K562 (cell line): ENCODE measurements at regions not wholly inside any gene's neighbourhood (a gene's known extent, or its start where the extent isn't known, plus 50 kb on each side); places are given as distances from the start of the nearest gene placed in this dataset.

Source experiments
- ATAC-seq: fragments of 200-7000 bp; cut with Tn5 transposase; 3 replicates; pipeline ENCODE4 v1.9.1; 2020; ENCODE audit warnings: moderate library complexity
- BruUV-seq: library from RNA; stranded (reverse); fragments of 400-500 nt; replicated peaks from 2 replicates; lab custom pipeline; 2021; lab: Mats Ljungman, UMichigan
- CTCF ChIA-PET: fragments of 300-600 bp; formaldehyde crosslinking; extraction: SDS; loops from one replicate; lab custom pipeline; 2021; ENCODE audit warnings: low intra/inter-chr PET ratio; lab: Yijun Ruan, JAX
- POLR2A ChIA-PET: fragments of 300-600, 350-650 bp; sonication (Branson Sonifier 250); formaldehyde crosslinking; extraction: SDS; loops from one replicate; lab custom pipeline; 2021; ENCODE audit warnings: antibody characterized with exemption, inconsistent platforms; lab: Yijun Ruan, JAX
- DNase-seq, 4 experiments: peaks; one replicate each; pipeline versions ENCODE4 v3.0.0 to v3.0.0-alpha.2; 2011 to 2018; ENCODE audit warnings: low spot score in 3 of 4, mixed read lengths in 3 of 4; ENCODE audit errors: extremely low read depth in 1 of 4
- FAIRE-seq: peaks from 2 replicates; lab custom pipeline; 2011; peaks lifted over from hg19 to GRCh38; lab: Jason Lieb, UNC
- H2AFZ ChIP-seq: 2 replicates; pipeline ENCODE4 v1.6.0; 2011; ENCODE audit warnings: low read depth, low read length, control low read depth, inconsistent platforms
- H3K27ac ChIP-seq: fragments of 200-600 bp; 3 replicates; pipeline ENCODE4 v1.8.0; 2011; ENCODE audit warnings: low read depth, mild to moderate bottlenecking, control low read depth, inconsistent platforms, low read length, moderate library complexity, mixed read lengths; ENCODE audit errors: extremely low read depth
- H3K27me3 ChIP-seq, 2 experiments: fragments of 300-600 bp in 1 of 2; 2 replicates in 1 of 2; 3 replicates in 1 of 2; pipeline versions ENCODE4 v1.6.0 to v1.8.0; 2011; ENCODE audit warnings: inconsistent platforms in 2 of 2, low read length in 2 of 2, mild to moderate bottlenecking in 1 of 2, mixed read lengths in 1 of 2, moderate library complexity in 1 of 2; ENCODE audit not compliant: control insufficient read depth in 2 of 2, insufficient read depth in 2 of 2
- H3K36me3 ChIP-seq: fragments of 300-600 bp; 3 replicates; pipeline ENCODE4 v1.8.0; 2011; ENCODE audit warnings: mild to moderate bottlenecking, low read length, inconsistent platforms; ENCODE audit not compliant: control insufficient read depth, insufficient read depth
- H3K4me1 ChIP-seq, 2 experiments: fragments of 200-600 bp in 1 of 2; replicated peaks in 1 of 2; 2 replicates in 1 of 2; 3 replicates in 1 of 2; pipeline versions ENCODE4 v1.5.1 to v1.8.0; 2011; ENCODE audit warnings: inconsistent platforms in 2 of 2, low read length in 2 of 2, mild to moderate bottlenecking in 1 of 2, mixed read lengths in 1 of 2, moderate library complexity in 1 of 2; ENCODE audit not compliant: control insufficient read depth in 2 of 2, insufficient read depth in 2 of 2
- H3K4me2 ChIP-seq: 2 replicates; pipeline ENCODE4 v1.6.1; 2011; ENCODE audit warnings: low read length, control low read depth, inconsistent platforms, mixed read lengths; ENCODE audit not compliant: insufficient read depth
- H3K4me3 ChIP-seq: fragments of 200-600 bp; sonication (generic), shearing (Covaris generic); 2 replicates; pipeline ENCODE4 v1.5.1; 2016; ENCODE audit warnings: control low read depth, inconsistent platforms
- H3K79me2 ChIP-seq: fragments of 200-600 bp; 3 replicates; pipeline ENCODE4 v1.8.0; 2011; ENCODE audit warnings: low read length, inconsistent platforms; ENCODE audit not compliant: control insufficient read depth, insufficient read depth
- H3K9ac ChIP-seq, 2 experiments: 2 replicates each; pipeline versions ENCODE4 v1.6.0 to v1.6.1; 2011; ENCODE audit warnings: low read depth in 2 of 2, low read length in 2 of 2, control low read depth in 1 of 2, inconsistent platforms in 1 of 2, mild to moderate bottlenecking in 1 of 2, mixed read lengths in 1 of 2; ENCODE audit not compliant: insufficient read depth in 1 of 2
- H3K9me1 ChIP-seq: one replicate; pipeline ENCODE4 v1.6.0; 2011; ENCODE audit warnings: inconsistent platforms, mild to moderate bottlenecking, low read length, moderate library complexity; ENCODE audit not compliant: control insufficient read depth, insufficient read depth
- H3K9me3 ChIP-seq: replicated peaks from 2 replicates; pipeline ENCODE4 v1.5.1; 2011; ENCODE audit warnings: low read depth, low read length, inconsistent platforms; ENCODE audit not compliant: control insufficient read depth, insufficient read depth
- H4K20me1 ChIP-seq: replicated peaks from 2 replicates; pipeline ENCODE4 v1.6.1; 2011; ENCODE audit warnings: low read length, inconsistent platforms, mixed read lengths; ENCODE audit not compliant: control insufficient read depth, insufficient read depth
- CTBP1 ChIP-seq: fragments of 450-650 bp; IDR thresholded peaks from 2 replicates; pipeline ENCODE4 v1.6.1; 2016; ENCODE audit warnings: borderline replicate concordance
- NCOA2 ChIP-seq, 2 experiments: fragments of 450-650 bp; IDR thresholded peaks; 2 replicates each; pipeline ENCODE4 v1.6.1; 2018; ENCODE audit warnings: mild to moderate bottlenecking in 2 of 2, moderate library complexity in 1 of 2; ENCODE audit not compliant: partially characterized antibody in 2 of 2
- NFIX ChIP-seq: fragments of 250-450 bp; sonication (Bioruptor Pico); IDR thresholded peaks from 2 replicates; pipeline ENCODE4 v1.4.0; 2020; ENCODE audit warnings: low read depth, mild to moderate bottlenecking, moderate library complexity
- NR4A1 ChIP-seq, 2 experiments: fragments of 250-450 bp in 1 of 2; fragments of 450-650 bp in 1 of 2; sonication (Bioruptor Pico) in 1 of 2; IDR thresholded peaks; 2 replicates each; pipeline versions ENCODE4 v1.4.0 to v1.6.1; 2016 to 2020; ENCODE audit warnings: mild to moderate bottlenecking in 2 of 2, missing compliant biosample characterization in 1 of 2, missing genetic modification characterization in 1 of 2, moderate library complexity in 1 of 2
- PHB2 ChIP-seq: fragments of 450-650 bp; IDR thresholded peaks from 2 replicates; pipeline ENCODE4 v1.6.1; 2017; ENCODE audit warnings: low read depth
- RBM14 ChIP-seq: fragments of 200-400 bp; formaldehyde crosslinking; IDR thresholded peaks from 2 replicates; pipeline ENCODE4 v1.6.1; 2018; ENCODE audit warnings: low read depth, mild to moderate bottlenecking, low read length, moderate library complexity, borderline replicate concordance; ENCODE audit not compliant: insufficient read depth
- SAFB2 ChIP-seq: fragments of 200-400 bp; formaldehyde crosslinking; IDR thresholded peaks from 2 replicates; pipeline ENCODE4 v1.6.1; 2018; ENCODE audit warnings: borderline replicate concordance, low read length, low read depth, moderate library complexity; ENCODE audit not compliant: severe bottlenecking
- SIN3A ChIP-seq, 2 experiments: fragments of 150-350 bp in 1 of 2; IDR thresholded peaks; 2 replicates each; pipeline ENCODE4 v1.6.1; 2011 to 2016; ENCODE audit warnings: borderline replicate concordance in 2 of 2, low read depth in 2 of 2, low read length in 2 of 2, mild to moderate bottlenecking in 2 of 2, moderate library complexity in 2 of 2; ENCODE audit not compliant: control insufficient read depth in 1 of 2
- TCF15 ChIP-seq: fragments of 250-450 bp; sonication (Bioruptor Pico); IDR thresholded peaks from 2 replicates; pipeline ENCODE4 v1.8.0; 2022; ENCODE audit warnings: moderate library complexity, mild to moderate bottlenecking, inconsistent platforms
- TCF7 ChIP-seq: sonication (generic); IDR thresholded peaks from 2 replicates; pipeline ENCODE4 v1.6.1; 2016; ENCODE audit warnings: antibody characterized with exemption, borderline replicate concordance
- THRA ChIP-seq: fragments of 450-650 bp; IDR thresholded peaks from 2 replicates; pipeline ENCODE4 v1.6.1; 2017; ENCODE audit warnings: mild to moderate bottlenecking, moderate library complexity
- VEZF1 ChIP-seq: fragments of 200-800 bp; sonication (Bioruptor generic); IDR thresholded peaks from 2 replicates; pipeline ENCODE4 v1.6.1; 2017; ENCODE audit warnings: missing genetic modification characterization, missing compliant biosample characterization
- ZFPM2 ChIP-seq: fragments of 250-450 bp; sonication (Bioruptor Pico); IDR thresholded peaks from 2 replicates; pipeline ENCODE4 v1.5.1; 2022; ENCODE audit warnings: mild to moderate bottlenecking
- ZNF184 ChIP-seq: sonication (generic); formaldehyde crosslinking; IDR thresholded peaks from 2 replicates; pipeline ENCODE4 v1.5.0; 2020; ENCODE audit warnings: missing genetic modification reagents
- ZNF449 ChIP-seq: fragments of 250-450 bp; sonication (Bioruptor Pico); IDR thresholded peaks from 2 replicates; pipeline ENCODE4 v1.8.0; 2022; ENCODE audit warnings: moderate library complexity, mild to moderate bottlenecking, inconsistent platforms
- ZNF639 ChIP-seq, 2 experiments: fragments of 200-800 bp in 1 of 2; sonication (Bioruptor generic) in 1 of 2; sonication (generic) in 1 of 2; formaldehyde crosslinking in 1 of 2; IDR thresholded peaks in 1 of 2; conservative IDR thresholded peaks in 1 of 2; 2 replicates each; pipeline versions ENCODE4 v1.5.0 to v1.6.1; 2016 to 2020; ENCODE audit warnings: missing compliant biosample characterization in 1 of 2, missing genetic modification characterization in 1 of 2, missing genetic modification reagents in 1 of 2
- WGBS: fragments of 100-300 bp; shearing (Covaris generic); methylation state at CpG from one replicate; pipeline ENCODE4 v1.1.6; 2016; ENCODE audit warnings: low coverage, mixed read lengths; ENCODE audit not compliant: insufficient coverage; ENCODE audit errors: missing lambda C conversion rate; 5-methylcytosine and 5-hydroxymethylcytosine counted together
- in situ Hi-C: fragments of 300-500 bp; cut with MboI; formaldehyde crosslinking; loops from 4 replicates; pipeline ENCODE4 v1.15.0; 2018; ENCODE audit warnings: inconsistent platforms, mixed read lengths
- intact Hi-C: fragments of 100-400 bp; cut with micrococcal nuclease; formaldehyde crosslinking; loops from 2 replicates; pipeline ENCODE4 v1.14.2; 2022

- no peak overlapping the region for H3K9ac ChIP-seq
- FAIRE-seq (no peak), DNase-seq (no peak), ATAC-seq (no peak)
- H3K36me3 ChIP-seq, result no peaks in the 10 kb centered on the region
- CTCF ChIA-PET, result no interaction called here
- WGBS, result 5% methylated on average over 2 of the region's 2 CpGs
- intact Hi-C loops, result no loop called here
- no peaks in the 10 kb centered on the region for H3K27me3 ChIP-seq
- H3K4me2 ChIP-seq, result no peak overlapping the region
- no TSS peak for BruUV-seq
- no peaks in the 10 kb centered on the region for H3K79me2 ChIP-seq
- in situ Hi-C loops, result no loop called here
- no peaks in the 10 kb centered on the region for H3K9me3 ChIP-seq
- H3K4me3 ChIP-seq, result no peak overlapping the region
- no peak overlapping the region for H2AFZ ChIP-seq
- H4K20me1 ChIP-seq, result no peaks in the 10 kb centered on the region
- POLR2A ChIA-PET, result interaction anchor here (0.6 kb wide), 1 partner anchor 165 kb away, joined by 4 read pairs; no protein-coding TSS in a partner anchor
- no peaks in the 10 kb centered on the region for H3K4me1 ChIP-seq
- no peak overlapping the region for H3K27ac ChIP-seq
- no peaks in the 10 kb centered on the region for H3K9me1 ChIP-seq
- TF ChIP-seq SAFB2, result no peak
- TF ChIP-seq TCF7, result no peak
- TF ChIP-seq CTBP1, result no peak
- no peak for TF ChIP-seq NFIX
- TF ChIP-seq TCF15 (CRISPR knock-in tag), result no peak
- no peak for TF ChIP-seq ZFPM2 (CRISPR knock-in tag)
- TF ChIP-seq ZNF184, result no peak
- no peak for TF ChIP-seq NCOA2 (IDR thresholded peaks at IDR 0.05; ENCODE audit: partially characterized antibody in 2 of 2)
- TF ChIP-seq PHB2, result no peak
- no peak for TF ChIP-seq NR4A1 (CRISPR knock-in tag; IDR thresholded peaks at IDR 0.05)
- no peak for TF ChIP-seq NR4A1 (tag; IDR thresholded peaks at IDR 0.05)
- no peak for TF ChIP-seq SIN3A (IDR thresholded peaks at IDR 0.05; ENCODE audit: borderline replicate concordance in 2 of 2, control insufficient read depth in 1 of 2, low read depth in 2 of 2, low read length in 2 of 2)
- TF ChIP-seq VEZF1 (CRISPR knock-in tag), result no peak
- no peak for TF ChIP-seq RBM14
- no peak for TF ChIP-seq ZNF449
- TF ChIP-seq ZNF639 (CRISPR knock-in tag; conservative IDR thresholded peaks at IDR 0.05 in 1 of 2, IDR thresholded peaks at IDR 0.05 in 1 of 2), result no peak
- no peak for TF ChIP-seq THRA
These were observed 888.9 kb downstream of the PCDH18 start for GRCh38 chr4:136643416-136643815.
